Neural progenitor cell (in vitro differentiated cells): ENCODE measurements at regions not wholly inside any gene's neighbourhood (a gene's known extent, or its start where the extent isn't known, plus 50 kb on each side); places are given as distances from the start of the nearest gene placed in this dataset.

Experiments used
- DNase-seq: peaks from one replicate; pipeline ENCODE4 v3.0.0-alpha.2; 2016; ENCODE audit warnings: low spot score
- H2AFZ ChIP-seq: fragments of 200-600 bp; sonication (generic); replicated peaks from 2 replicates; pipeline ENCODE4 v1.6.1; 2016; ENCODE audit warnings: antibody characterized with exemption
- H3F3A ChIP-seq: fragments of 200-600 bp; sonication (generic); 2 replicates; pipeline ENCODE4 v1.6.1; 2016; ENCODE audit warnings: antibody characterized with exemption, low read depth
- H3K27ac ChIP-seq: fragments of 200-600 bp; sonication (generic); 2 replicates; pipeline ENCODE4 v1.5.1; 2016; ENCODE audit warnings: mild to moderate bottlenecking
- H3K27me3 ChIP-seq: fragments of 200-600 bp; sonication (generic); 2 replicates; pipeline ENCODE4 v1.6.1; 2016; ENCODE audit warnings: mild to moderate bottlenecking, moderate library complexity
- H3K36me3 ChIP-seq: fragments of 200-600 bp; sonication (generic); 2 replicates; pipeline ENCODE4 v1.5.1; 2016
- H3K4me1 ChIP-seq: fragments of 200-600 bp; sonication (generic); 2 replicates; pipeline ENCODE4 v1.6.1; 2016; ENCODE audit warnings: mixed run types
- H3K4me2 ChIP-seq: fragments of 200-600 bp; sonication (generic); 2 replicates; pipeline ENCODE4 v1.6.1; 2016
- H3K4me3 ChIP-seq: fragments of 200-600 bp; sonication (generic); 2 replicates; pipeline ENCODE4 v1.5.1; 2016
- H3K79me2 ChIP-seq: fragments of 200-600 bp; sonication (generic); 2 replicates; pipeline ENCODE4 v1.6.1; 2016; ENCODE audit warnings: low read depth
- H3K9ac ChIP-seq: fragments of 200-600 bp; sonication (generic); 2 replicates; pipeline ENCODE4 v1.6.1; 2016
- H3K9me3 ChIP-seq: fragments of 200-600 bp; sonication (generic); 2 replicates; pipeline ENCODE4 v1.5.1; 2016; ENCODE audit warnings: low read depth
- H4K20me1 ChIP-seq: fragments of 200-600 bp; sonication (generic); 2 replicates; pipeline ENCODE4 v1.6.1; 2016; ENCODE audit warnings: low read depth
- H3K27ac Mint-ChIP-seq: 3 replicates; pipeline ENCODE4 v1.8.0; 2021; ENCODE audit warnings: mixed read lengths
- H3K27me3 Mint-ChIP-seq: 2 replicates; pipeline ENCODE4 v1.8.0; 2022; ENCODE audit warnings: low read depth, mild to moderate bottlenecking, inconsistent platforms, moderate library complexity, mixed read lengths; ENCODE audit not compliant: insufficient read depth
- H3K36me3 Mint-ChIP-seq: 3 replicates; pipeline ENCODE4 v1.8.0; 2021; ENCODE audit warnings: mixed read lengths
- H3K4me1 Mint-ChIP-seq: 3 replicates; pipeline ENCODE4 v1.8.0; 2021; ENCODE audit warnings: mixed read lengths
- H3K4me3 Mint-ChIP-seq: 3 replicates; pipeline ENCODE4 v1.8.0; 2021; ENCODE audit warnings: mild to moderate bottlenecking, moderate library complexity, mixed read lengths
- H3K9me3 Mint-ChIP-seq: 3 replicates; pipeline ENCODE4 v1.8.0; 2020; ENCODE audit warnings: mixed read lengths
- EZH2 ChIP-seq: fragments of 200-600 bp; sonication (generic); IDR thresholded peaks from 2 replicates; pipeline ENCODE4 v1.6.1; 2017; ENCODE audit warnings: antibody characterized with exemption, mild to moderate bottlenecking, moderate library complexity
- EZH2phosphoT487 ChIP-seq: fragments of 200-600 bp; sonication (generic); IDR thresholded peaks from 2 replicates; pipeline ENCODE4 v1.6.1; 2017; ENCODE audit warnings: antibody characterized with exemption
- TF ChIP-seq, protein P1 (sequence below): fragments of 200-600 bp; sonication (generic); IDR thresholded peaks from 2 replicates; pipeline ENCODE4 v1.5.1; 2017; ENCODE audit warnings: antibody characterized with exemption, mild to moderate bottlenecking

DNA sequence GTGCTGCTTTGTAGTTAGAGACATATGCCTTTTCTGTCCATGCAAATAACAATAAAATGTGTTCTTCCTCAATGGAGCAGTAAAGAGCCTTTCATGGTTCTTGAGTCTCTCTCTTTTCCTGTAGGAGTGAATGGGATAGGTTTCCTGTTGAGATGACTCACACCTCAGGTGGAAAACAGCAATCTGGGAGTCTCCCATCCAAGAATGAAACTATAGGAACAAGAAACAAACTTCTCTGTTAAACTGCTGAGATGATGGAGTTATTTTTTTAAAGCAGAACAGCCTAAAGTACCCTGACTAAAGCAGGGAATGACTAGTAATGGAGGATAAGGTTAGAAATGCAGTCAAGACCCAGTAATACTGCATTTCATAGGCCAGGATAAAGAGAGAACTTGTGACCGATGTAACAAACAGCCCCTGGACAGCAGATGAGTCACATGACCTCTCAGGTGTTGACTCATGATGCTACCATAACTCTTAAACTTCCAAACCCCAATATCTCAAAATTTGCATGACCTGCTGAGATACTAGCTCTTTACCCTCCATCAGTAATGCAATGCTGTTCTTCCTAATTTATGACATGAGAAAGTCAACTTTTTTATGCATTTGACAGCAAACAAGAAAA is 548.9 kb downstream of the CBLN4 start:
- Mint-ChIP-seq H3K27ac (no peak overlapping the region), H3K9me3 (no peaks in the 10 kb centered on the region), H3K4me3 (no peak overlapping the region), H3K36me3 (no peaks in the 10 kb centered on the region), H3K27me3 (no peaks in the 10 kb centered on the region), H3K4me1 (no peaks in the 10 kb centered on the region)
- Histone ChIP-seq H3K27me3 (no peaks in the 10 kb centered on the region), H3K4me2 (no peak overlapping the region), H3K27ac (no peak overlapping the region), H3K4me1 (no peaks in the 10 kb centered on the region), H3K79me2 (no peaks in the 10 kb centered on the region), H3K9ac (no peak overlapping the region), H3K9me3 (no peaks in the 10 kb centered on the region), H3K36me3 (no peaks in the 10 kb centered on the region), H4K20me1 (no peaks in the 10 kb centered on the region), H3F3A (no peaks in the 10 kb centered on the region), H2AFZ (no peak overlapping the region), H3K4me3 (no peak overlapping the region)
- TF ChIP-seq EZH2 (no peak), EZH2phosphoT487 (no peak)
- TF ChIP-seq, protein P1, sequence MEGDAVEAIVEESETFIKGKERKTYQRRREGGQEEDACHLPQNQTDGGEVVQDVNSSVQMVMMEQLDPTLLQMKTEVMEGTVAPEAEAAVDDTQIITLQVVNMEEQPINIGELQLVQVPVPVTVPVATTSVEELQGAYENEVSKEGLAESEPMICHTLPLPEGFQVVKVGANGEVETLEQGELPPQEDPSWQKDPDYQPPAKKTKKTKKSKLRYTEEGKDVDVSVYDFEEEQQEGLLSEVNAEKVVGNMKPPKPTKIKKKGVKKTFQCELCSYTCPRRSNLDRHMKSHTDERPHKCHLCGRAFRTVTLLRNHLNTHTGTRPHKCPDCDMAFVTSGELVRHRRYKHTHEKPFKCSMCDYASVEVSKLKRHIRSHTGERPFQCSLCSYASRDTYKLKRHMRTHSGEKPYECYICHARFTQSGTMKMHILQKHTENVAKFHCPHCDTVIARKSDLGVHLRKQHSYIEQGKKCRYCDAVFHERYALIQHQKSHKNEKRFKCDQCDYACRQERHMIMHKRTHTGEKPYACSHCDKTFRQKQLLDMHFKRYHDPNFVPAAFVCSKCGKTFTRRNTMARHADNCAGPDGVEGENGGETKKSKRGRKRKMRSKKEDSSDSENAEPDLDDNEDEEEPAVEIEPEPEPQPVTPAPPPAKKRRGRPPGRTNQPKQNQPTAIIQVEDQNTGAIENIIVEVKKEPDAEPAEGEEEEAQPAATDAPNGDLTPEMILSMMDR: no peak
- DNase-seq: no peak

DNA sequence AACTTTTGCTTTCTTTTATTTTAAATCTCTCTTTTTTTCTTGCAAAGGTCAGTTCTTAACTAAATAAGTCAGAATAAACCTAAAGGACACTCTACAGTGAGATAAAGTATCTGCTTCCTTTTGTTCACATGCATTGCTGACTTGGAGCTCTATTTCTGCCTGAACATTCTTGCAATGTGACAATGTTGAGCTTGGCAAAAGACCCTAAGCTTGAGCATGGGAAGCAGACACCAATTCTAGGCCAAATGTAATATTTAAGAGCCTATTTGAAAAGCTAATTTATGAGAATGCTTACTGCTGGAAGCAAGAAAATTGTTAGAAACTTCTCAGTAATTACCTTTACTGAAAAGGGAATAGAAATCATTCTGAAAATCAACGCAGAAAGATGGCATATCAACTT is 556.2 kb downstream of the CBLN4 start:
- Histone ChIP-seq H3K9me3 (no peaks in the 10 kb centered on the region), H3K27ac (no peak overlapping the region), H2AFZ (no peak overlapping the region), H3K4me3 (no peak overlapping the region), H3K9ac (no peak overlapping the region), H3K36me3 (no peaks in the 10 kb centered on the region), H3K4me1 (no peaks in the 10 kb centered on the region), H3K27me3 (no peaks in the 10 kb centered on the region), H3F3A (no peaks in the 10 kb centered on the region), H3K4me2 (no peak overlapping the region), H3K79me2 (no peaks in the 10 kb centered on the region), H4K20me1 (no peaks in the 10 kb centered on the region)
- Mint-ChIP-seq H3K27ac (no peak overlapping the region), H3K36me3 (no peaks in the 10 kb centered on the region), H3K9me3 (no peaks in the 10 kb centered on the region), H3K4me1 (no peaks in the 10 kb centered on the region), H3K27me3 (no peaks in the 10 kb centered on the region), H3K4me3 (no peak overlapping the region)
- no peak for DNase-seq
- no peak for TF ChIP-seq EZH2phosphoT487
- TF ChIP-seq, protein P1: no peak
- TF ChIP-seq EZH2: no peak

DNA sequence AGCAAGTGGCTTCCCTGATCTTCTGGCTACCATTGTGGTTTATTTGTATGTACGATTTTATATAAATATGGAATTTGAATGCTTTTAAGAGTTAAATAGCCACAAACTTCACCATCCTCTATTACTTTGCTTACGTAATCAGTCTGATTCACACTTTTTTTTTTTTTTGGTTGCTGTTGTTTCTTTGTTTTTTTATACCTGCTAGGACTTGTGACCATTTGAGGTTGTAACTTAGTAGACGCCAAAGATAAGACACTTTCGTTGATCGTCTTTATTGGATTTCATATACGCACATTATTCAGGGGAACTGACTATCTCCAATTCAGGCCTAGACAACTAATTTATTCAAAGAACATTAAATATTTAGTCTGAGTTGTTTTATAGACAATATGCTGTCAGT is 559.0 kb downstream of the CBLN4 start:
- H3K27ac Mint-ChIP-seq: no peak overlapping the region
- no peaks in the 10 kb centered on the region for H3K36me3 ChIP-seq
- no peak overlapping the region for H2AFZ ChIP-seq
- H3K9me3 ChIP-seq: no peaks in the 10 kb centered on the region
- no peaks in the 10 kb centered on the region for H4K20me1 ChIP-seq
- H3K27me3 Mint-ChIP-seq: no peaks in the 10 kb centered on the region
- DNase-seq: no peak
- no peaks in the 10 kb centered on the region for H3K27me3 ChIP-seq
- peaks cover 10% of the 10 kb centered on the region for H3K4me1 ChIP-seq
- H3K9ac ChIP-seq: no peak overlapping the region
- H3K4me3 Mint-ChIP-seq: no peak overlapping the region
- no peak overlapping the region for H3K27ac ChIP-seq
- no peaks in the 10 kb centered on the region for H3K79me2 ChIP-seq
- no peak overlapping the region for H3K4me3 ChIP-seq
- H3K4me1 Mint-ChIP-seq: peaks cover 11% of the 10 kb centered on the region
- H3K36me3 Mint-ChIP-seq: no peaks in the 10 kb centered on the region
- H3F3A ChIP-seq: no peaks in the 10 kb centered on the region
- H3K9me3 Mint-ChIP-seq: no peaks in the 10 kb centered on the region
- TF ChIP-seq, protein P1: no peak
- TF ChIP-seq EZH2 (no peak), EZH2phosphoT487 (no peak)
- no peak overlapping the region for H3K4me2 ChIP-seq
